HG02970 (cell line): ENCODE measurements at regions not wholly inside any gene's neighbourhood (a gene's known extent, or its start where the extent isn't known, plus 50 kb on each side); places are given as distances from the start of the nearest gene placed in this dataset.
"Not testable (repeated sequence)": the region's sequence is repeated elsewhere in the genome, so short reads cannot be mapped to it uniquely, and the experiment has no call there.

Source experiments
- ATAC-seq: cut with Tn5 transposase; IDR thresholded peaks from one replicate; pipeline ENCODE4 v1.9.1; 2021; ENCODE audit warnings: mild to moderate bottlenecking, moderate library complexity, moderate number of reproducible peaks; ENCODE audit not compliant: unreplicated experiment, low FRiP score

DNA sequence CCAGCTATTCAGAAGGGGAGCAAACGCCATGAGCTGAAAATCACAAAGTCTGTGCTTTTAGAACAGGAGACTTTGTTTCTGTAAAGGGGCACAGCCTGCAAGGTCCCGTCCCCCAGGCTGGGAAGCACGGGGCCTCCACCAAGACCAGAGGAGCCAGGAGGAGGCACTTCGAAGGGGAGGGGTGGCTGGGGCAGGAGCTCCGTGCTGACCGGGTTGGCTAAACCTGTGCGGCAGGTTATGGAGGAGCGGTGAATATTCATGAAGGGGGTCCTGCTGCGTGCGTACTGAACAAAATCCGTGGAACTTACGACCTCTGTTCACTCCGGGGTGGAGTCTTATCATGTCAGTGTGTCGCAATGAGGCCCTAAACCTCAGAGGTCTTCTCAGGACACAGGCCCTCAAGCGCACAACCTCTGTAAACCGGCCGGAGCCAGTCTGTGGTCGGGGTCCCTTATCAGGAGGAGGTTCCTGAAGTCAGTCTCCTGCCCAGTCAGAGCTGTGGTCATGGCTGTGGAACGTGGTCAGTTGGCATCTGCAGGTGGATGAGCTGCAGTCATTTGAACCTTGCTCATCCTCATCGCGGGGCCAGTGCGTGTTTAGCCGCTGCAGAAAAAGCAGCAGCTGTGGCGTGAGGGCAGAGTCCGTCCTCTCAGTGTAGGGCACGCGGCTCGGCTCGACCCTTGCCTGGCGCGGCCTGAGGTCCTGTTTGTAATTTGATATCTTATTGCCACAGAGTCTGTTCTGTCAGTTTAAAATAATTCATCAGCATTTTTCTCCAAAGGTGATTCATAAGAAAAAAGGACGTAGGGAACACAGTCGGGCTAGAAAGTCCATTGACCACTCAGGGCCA, 5507.7 kb upstream of the TPTE start:
- ATAC-seq: not testable (repeated sequence)

DNA sequence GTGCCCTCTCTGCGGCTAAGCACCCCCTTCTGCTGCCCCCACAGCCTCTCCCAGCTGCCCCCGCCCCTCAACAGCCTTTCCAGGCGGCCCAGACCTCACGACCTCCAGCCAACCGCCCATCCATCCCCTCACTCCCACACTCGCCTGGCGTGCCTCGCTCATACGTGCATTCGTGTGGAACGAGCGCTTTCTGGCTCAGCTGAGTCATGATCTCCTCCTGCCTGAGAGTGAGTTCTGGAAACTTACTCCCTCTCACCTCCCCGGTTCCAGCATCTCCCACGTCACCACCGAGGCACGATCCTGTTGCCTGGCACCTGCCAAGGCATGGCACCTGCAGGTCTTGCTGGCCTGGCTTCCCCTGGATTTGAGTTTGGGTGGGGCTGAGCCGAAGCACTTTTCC, 5506.2 kb upstream of the TPTE start:
- not testable (repeated sequence) for ATAC-seq

DNA sequence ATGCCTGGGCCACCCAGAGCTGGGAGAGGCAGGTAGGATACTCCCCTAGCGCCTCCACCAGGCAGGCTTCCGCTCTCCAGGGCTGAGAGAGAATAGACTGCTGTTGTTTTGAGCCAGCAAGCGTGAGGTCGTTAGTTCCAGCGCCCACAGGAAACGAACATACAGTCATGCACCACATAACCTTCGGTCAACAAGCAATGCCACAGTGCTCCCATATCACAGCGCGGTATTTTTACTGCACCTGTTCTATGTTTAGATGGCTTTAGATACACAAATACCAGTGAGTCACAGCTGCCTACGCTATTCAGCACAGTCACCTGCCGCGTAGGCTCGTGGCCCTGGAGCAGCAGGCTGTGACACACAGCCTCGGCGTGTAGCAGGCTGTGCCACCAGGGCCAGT, 5502.3 kb upstream of the TPTE start:
- ATAC-seq: peak; percentile 46

DNA sequence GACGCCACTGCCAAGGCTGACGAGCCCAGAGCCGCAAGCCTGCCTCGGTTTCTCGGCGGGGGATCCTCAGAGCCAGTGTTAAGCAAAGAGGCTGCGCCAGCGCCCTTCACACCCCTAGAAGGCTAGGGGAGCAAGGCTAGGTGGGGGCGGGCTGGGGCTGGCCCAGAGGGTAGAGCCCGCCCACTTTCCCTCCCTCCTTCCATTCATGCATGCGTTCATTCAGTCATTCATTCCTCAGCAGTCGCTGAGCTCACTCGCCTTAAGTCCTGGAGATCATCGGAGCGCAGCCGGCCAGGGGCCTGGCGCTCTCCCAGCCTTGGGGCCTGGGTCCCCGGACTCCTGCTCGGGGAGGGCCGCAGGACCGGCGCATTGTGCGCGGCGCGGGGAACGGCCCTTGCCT, 5499.6 kb upstream of the TPTE start:
- not testable (repeated sequence) for ATAC-seq

DNA sequence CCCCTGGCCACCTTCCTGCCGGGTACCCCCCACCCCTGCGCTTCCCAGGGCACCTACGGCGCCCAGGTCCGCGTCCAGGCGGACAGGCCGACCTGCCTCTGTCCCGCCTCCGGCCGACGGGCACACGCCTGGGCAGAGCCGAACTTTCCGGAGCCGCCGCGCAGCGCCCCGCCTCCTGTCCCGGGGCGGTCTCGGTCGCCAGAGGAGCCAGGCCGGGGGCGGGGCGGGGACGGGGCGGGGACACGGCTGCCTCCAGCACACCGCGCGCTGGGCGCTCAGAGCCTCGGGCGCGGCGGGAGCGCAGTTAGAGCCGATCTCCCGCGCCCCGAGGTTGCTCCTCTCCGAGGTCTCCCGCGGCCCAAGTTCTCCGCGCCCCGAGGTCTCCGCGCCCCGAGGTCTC, 5499.1 kb upstream of the TPTE start:
- ATAC-seq: not testable (repeated sequence)

DNA sequence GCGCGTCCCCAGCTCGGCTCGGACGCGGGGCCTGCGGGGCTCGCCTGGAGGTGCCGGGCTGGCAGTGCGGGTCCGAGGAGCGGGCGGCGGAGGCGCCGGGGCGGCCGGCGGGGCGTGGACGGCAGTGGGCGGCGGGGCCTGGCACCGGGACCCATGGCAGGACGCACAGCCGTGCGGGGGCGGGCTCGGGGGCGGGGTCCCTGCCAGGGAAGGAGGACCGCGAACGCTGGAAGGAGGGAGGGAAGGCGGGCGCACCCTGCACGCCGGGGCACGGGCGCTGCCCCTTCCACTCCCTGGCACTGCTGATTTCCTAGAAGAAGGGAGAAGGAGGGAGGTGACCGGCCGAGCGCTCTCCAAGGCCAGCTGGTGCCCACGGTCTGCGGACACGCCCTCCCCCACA, 5498.6 kb upstream of the TPTE start:
- ATAC-seq: not testable (repeated sequence)

DNA sequence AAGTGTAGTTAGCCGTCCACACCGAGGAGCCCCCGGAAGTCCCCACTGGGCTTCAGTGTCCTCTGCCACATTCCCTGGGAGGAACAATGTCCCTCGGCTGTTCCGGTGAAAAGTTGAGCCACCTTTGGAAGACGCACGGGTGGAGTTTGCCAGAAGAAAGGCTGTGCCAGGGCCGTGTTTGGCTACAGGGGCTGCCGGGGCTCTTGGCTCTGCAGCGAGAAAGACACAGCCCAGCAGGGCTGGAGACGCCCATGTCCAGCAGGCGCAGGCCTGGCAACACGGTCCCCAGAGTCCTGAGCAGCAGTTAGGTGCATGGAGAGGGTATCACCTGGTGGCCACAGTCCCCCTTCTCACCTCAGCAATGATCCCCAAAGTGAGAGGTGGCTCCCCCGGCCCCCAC, 5486.2 kb upstream of the TPTE start:
- not testable (repeated sequence) for ATAC-seq

DNA sequence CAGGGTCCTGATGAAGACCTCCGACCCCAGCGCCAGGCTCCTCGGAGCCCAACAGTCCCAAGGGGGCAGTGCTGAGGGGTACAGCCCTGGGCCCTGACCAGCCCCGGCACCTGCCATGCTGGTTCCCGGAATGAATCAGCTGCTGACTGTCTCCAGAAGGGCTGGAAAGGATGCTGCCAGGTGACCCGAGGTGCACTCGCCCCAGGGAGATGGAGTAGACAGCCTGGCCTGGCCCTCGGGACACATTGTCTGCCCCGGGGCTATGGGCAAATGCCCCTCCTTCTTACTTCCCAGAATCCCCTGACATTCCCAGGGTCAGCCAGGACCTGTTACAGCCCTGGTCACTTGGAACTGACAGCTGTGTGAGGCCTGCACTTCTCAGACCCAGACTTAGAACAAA, 5485.8 kb upstream of the TPTE start:
- ATAC-seq: not testable (repeated sequence)

DNA sequence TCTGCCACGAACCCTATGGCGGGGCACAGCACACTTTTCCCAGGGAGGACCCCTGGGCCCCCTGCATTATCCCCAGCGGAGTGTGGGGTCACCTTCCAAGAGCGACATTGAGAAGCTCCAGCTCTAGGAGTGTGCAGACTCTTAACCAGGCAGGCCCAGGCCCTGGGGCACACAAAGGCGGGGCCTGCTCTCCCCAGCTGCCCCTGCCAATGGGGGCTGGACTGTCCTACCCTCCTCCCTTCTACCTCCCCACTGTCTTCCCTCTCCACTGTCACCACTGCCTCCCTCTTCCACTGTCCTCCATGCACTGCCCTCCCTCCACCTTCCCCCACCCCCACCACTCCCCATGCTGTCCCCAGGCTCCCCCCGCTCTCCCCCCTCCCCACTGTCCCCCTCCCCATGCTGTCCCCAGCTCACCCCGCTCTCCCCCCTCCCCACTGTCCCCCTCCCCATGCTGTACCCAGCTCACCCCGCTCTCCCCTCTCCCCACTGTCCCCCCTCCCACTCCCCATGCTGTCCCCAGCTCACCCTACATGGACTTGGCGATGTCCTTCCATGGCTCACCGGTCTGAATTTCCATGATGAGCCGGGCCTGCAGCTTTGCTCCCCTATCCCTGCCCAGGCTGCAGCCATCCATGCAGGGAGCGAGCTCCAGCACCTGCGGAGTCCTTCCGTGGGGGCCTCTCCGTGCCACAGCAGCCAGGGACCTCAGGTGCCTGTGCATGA, 5483.6 kb upstream of the TPTE start:
- ATAC-seq: not testable (repeated sequence)

DNA sequence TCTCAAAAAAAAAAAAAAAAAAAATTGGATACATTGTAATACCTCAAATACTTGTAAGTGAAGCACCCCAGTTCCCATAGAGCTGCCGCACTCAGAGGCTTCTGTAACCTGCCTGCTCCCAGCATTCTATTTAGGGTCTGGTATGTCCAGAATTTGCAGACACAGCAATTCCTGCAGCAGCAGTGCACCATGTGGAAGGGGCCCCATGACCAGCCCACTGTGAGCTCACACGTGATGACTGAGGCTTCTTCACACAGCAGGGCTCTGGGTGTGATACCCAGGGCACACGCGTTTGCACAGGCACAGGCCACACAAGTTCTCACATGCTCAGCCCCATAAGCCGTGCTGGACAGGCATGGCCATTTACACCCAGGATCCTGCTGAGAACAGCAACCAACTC, 5481.5 kb upstream of the TPTE start:
- ATAC-seq: not testable (repeated sequence)

DNA sequence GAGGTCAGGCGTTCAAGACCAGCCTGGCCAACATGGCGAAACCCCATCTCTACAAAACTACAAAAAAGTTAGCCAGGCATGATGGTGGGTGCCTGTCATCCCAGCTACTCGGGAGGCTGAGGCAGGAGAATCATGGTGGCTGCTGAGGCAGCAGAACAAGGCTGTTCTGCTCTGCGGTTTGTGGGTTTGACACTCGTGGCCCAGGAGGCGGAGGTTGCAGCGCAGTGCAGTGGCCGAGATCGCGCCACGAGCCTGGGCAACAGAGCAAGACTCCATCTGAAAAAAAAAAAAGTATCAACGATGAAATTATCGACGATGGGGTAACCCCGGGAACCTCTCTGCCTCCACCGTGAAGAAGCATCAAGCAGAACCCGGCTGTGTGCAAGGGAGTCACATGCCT, 5478.8 kb upstream of the TPTE start:
- ATAC-seq: not testable (repeated sequence)

DNA sequence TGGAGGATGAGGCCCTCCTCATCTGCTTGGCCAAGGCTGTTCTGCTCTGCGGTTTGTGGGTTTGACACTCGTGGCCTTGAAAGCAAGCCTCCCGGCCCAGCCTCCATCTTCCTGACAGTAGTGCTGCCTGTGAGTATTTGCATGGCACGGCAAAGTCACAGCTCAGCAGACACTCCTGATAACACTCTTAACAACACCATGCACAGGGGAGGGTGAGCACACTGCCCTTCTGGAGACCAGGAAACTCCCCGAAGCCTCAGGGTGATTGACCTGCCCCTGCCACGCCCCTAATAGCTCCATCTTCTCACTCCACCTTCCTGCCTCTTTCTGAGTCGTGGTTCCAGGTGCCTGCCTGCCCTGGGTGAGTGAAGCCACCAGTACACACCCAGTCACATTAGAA, 5476.6 kb upstream of the TPTE start:
- not testable (repeated sequence) for ATAC-seq

DNA sequence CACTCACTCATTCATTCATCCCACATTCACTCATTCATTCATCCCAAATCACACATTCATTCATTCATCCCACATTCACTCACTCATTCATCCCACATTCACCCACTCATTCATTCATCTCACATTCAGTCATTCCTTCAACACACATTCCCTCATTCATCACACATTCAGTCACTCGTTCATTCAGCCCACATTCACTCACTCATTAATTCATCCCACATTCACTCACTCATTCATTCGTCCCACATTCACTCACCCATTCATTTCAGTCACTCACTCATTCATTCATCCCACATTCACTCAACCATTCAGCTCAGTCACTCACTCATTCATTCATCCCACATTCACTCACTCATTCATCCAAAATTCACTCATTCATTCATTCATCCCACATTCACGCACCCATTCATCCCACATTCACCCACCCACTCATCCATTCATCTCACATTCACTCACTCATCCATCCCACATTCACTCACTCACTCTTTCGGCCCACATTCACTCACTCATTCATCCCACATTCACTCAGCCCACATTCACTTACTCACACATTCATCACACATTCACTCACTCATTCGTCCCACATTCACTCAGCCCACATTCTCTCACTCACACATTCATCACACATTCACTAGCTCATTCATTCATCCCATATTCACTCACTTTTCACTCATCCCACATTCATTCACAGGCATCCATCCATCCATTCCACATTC, 5469.9 kb upstream of the TPTE start:
- not testable (repeated sequence) for ATAC-seq

DNA sequence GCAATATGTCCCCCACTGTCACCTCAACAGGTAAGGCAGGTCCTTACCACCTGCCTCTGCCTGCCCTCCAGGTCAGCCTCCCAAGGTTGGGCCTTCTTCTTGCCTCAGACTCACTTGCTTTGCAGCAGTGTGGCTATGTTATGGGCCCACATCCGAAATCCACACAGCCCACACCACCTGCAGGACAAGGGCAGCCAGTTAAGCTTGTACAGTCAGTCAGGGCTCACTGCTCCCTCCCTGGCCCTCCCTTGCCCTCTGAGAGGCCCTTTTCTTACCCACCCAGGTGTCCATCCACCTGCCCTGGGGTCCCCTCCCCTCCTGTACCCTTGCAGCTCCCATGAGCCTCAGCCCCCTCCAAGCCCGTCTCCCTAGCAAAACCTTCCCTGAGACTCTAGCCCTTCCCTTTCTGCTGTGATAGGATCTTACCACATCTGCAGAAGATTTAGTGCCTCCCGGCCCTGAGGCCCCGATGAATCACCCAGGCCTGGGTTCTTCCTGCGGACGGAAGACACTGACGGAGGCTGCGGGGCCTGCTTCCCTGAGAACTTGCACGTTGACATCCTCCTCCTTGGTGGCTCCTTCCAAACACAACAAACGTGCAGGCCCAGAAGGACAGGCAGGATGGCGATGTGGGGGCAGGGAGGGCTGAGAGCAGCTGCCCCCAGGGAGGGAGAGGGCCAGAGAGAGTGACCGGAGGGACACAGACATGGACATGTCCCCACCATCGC, 5466.2 kb upstream of the TPTE start:
- not testable (repeated sequence) for ATAC-seq

DNA sequence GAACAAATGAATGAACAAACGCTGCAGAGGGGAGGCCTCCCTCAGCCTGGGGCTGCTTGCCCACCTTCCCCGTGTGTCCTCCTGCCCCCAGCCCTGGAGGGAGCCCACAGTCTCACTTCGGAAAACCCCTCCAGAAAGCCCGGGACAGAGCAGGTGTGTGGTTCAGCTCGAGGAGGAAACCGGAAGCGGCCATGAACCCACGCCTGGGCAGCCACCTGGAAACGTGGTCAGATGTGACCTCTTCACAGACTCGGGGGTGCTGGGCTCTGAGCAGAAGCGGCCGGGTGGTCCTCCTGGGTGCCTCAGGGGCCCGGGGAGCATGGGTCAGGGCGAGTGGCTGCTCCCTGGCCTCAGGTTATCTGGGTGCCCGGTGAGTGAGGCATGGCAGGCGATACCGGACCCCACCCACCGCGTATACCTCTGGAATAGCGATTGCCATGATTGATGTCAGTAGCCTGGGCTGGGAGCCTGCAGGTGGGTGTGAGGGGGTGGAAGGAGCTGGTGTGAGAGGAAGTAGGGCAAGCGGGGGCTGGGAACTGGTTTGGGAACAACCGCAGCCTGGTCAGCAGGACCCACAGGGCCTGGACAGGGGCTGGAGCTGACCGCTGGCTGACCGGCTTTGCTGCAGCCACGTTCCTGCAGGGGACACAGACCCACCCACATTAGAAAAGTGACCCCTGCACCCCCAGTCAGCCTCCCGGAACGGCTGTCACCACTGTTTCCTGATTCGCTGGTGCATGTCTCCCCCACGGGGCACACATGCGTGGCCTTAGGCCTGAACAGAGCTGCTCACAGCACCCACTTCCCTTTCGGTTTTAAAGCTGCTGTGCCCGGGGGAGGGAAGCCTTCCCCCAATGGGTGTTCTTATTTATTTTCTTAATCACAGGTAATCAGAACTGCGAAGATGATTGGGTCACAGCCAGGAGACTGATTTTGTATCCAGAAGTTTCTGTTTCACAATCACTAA, 5465.1 kb upstream of the TPTE start:
- not testable (repeated sequence) for ATAC-seq

DNA sequence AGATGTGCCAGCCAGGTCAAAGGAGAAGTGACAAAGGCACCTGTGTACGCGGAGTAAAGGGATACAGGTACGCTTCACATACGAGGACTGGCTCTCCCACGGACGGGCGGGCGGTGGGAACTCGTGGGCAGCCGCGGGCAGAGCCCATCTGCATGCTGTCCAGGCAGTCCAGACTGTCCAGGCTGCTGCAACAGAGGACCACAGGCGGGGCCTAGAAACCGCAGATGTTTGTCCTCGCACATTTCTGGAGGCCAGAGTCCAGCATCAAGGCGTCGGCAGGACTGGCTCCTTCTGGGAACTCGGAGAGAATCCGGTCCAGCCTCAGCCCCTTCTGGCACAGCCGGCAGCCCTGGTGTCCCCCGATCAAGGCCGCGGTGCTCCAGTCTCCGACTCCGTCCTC, 5464.3 kb upstream of the TPTE start:
- not testable (repeated sequence) for ATAC-seq

DNA sequence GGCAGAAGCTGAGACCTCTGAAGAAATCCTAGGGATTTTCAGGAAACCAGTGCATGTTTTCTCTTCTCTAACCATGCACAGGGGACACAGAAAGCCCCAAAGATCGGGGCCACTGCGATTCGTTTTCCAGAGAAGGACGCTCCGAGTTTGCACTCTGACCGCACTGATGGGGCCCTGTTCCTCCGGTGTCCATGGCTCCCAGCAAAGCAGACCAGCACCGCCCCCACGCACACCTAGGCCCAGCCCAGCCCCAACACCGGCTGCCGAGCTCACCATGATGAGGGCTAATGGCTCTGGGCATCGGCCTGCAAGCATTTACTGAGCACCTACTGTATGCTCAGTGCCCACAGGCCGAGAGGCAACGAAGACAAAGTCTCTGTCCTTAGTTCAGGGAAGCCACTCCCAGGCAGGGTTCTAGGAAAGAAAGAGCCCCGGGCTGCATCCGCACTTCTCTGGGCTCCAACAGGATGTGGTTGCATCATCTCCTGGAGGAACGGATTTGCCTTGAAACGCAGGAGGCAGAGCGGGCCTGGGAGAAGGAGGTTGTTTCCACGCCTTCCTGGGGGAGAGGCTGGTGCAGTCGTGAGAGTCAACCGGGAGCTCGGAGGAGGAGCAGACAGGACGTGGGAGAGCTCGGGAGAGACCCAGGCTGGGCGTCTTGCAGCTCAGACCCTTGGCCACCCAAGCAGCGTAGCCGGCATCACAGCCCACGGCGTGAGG, 5460.9 kb upstream of the TPTE start:
- not testable (repeated sequence) for ATAC-seq

DNA sequence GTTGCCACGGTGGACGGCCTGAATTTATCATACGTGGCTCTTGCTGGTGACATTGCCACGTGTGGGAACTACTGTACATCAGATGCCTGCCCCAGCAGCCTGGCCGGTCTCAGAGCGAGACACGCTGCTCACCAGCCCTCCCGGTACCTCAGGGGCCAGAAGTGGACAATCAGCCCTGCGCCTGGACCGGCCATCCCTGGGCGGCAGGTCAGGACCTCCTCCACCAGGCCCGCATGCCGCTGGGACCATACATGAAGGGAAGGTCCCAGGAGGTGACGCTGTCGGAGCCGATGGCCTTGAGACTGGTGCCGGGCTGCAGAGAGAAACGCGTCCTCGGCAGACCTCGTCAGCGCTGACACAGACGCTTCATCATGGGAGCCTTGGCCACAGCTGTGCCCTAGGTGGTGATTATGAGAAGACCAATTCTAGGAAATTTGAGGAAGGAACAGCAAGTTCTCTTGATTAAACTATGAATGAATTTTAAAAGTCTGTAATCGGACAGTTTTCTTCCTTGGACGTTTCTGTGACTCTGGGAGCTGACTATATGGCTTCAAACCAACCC, 5456.7 kb upstream of the TPTE start:
- ATAC-seq: not testable (repeated sequence)
